22Rv1 (cell line): ENCODE measurements at regions not wholly inside any gene's neighbourhood (a gene's known extent, or its start where the extent isn't known, plus 50 kb on each side); places are given as distances from the start of the nearest gene placed in this dataset.

Source experiments
- CTCF ChIP-seq: fragments of 450-650 bp; IDR thresholded peaks from 2 replicates; pipeline ENCODE4 v1.5.1; 2017; ENCODE audit warnings: mild to moderate bottlenecking
- ZFX ChIP-seq: fragments of 450-650 bp; IDR thresholded peaks from 2 replicates; pipeline ENCODE4 v1.6.1; 2017; ENCODE audit warnings: antibody characterized with exemption, borderline replicate concordance

GRCh38 chr7:28316489-28316888, 95.8 kb upstream of the CREB5 start:
- TF ChIP-seq CTCF (no peak), ZFX (no peak)
